ENCODE measurements at regions not wholly inside any gene's neighbourhood (a gene's known extent, or its start where the extent isn't known, plus 50 kb on each side); places are given as distances from the start of the nearest gene placed in this dataset.

DNA sequence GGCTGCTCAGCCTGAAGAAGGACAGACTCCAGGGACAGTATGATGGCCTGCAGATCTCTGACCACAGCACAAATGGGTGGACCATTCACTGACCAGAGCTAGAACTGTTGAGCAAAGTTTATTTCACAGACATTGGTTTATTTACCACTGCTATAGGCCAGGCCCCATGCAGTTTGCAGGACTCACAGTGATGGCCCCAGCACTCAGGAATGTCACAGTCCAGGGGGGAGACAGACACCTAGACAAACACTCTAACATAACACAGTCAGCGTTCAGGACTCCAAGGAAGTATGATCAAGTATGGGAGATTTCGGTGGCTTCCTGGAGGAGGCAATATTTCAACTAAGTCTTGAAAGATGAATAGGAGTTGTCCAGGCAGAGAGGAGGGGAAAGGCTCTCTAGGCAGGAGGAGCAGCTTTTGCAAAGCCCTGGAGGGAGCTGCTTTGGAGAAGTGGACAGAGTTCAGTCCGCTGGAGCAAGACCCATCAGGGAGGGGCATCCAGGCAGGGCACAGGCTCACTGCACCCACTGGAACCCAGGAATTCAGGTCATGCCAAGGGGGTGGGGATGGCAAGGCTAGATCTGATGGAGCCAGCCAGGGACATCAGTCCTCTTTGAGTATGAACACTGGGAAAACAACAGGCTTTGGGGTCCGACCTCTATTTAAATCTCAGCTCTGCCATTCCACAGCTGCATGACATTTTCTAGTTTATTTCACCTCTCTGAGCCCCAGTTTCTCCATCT lies 454.3 kb downstream of the MATN1 start:
- Histone ChIP-seq H3K27ac (no peak overlapping the region), H3K9me3 (ENCODE audit: low read depth) (no peaks in the 10 kb centered on the region), H3K79me2 (ENCODE audit: low read depth) (no peaks in the 10 kb centered on the region), H4K20me1 (ENCODE audit: low read depth) (no peaks in the 10 kb centered on the region), H3K27me3 (no peaks in the 10 kb centered on the region), H3K4me1 (no peaks in the 10 kb centered on the region), H3K36me3 (no peaks in the 10 kb centered on the region), H3K4me3 (no peak overlapping the region), H3F3A (ENCODE audit: low read depth) (no peaks in the 10 kb centered on the region), H3K9ac (no peak overlapping the region), H2AFZ (replicated peaks) (no peak overlapping the region), H3K4me2 (no peak overlapping the region)
- Mint-ChIP-seq H3K9me3 (no peaks in the 10 kb centered on the region), H3K27ac (no peak overlapping the region), H3K27me3 (ENCODE audit: insufficient read depth, low read depth) (peaks cover 15% of the 10 kb centered on the region), H3K4me1 (no peaks in the 10 kb centered on the region), H3K36me3 (no peaks in the 10 kb centered on the region), H3K4me3 (no peak overlapping the region)
- TF ChIP-seq, protein P1, sequence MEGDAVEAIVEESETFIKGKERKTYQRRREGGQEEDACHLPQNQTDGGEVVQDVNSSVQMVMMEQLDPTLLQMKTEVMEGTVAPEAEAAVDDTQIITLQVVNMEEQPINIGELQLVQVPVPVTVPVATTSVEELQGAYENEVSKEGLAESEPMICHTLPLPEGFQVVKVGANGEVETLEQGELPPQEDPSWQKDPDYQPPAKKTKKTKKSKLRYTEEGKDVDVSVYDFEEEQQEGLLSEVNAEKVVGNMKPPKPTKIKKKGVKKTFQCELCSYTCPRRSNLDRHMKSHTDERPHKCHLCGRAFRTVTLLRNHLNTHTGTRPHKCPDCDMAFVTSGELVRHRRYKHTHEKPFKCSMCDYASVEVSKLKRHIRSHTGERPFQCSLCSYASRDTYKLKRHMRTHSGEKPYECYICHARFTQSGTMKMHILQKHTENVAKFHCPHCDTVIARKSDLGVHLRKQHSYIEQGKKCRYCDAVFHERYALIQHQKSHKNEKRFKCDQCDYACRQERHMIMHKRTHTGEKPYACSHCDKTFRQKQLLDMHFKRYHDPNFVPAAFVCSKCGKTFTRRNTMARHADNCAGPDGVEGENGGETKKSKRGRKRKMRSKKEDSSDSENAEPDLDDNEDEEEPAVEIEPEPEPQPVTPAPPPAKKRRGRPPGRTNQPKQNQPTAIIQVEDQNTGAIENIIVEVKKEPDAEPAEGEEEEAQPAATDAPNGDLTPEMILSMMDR (IDR thresholded peaks at IDR 0.05) = no peak
- DNase-seq (ENCODE audit: low spot score) = no peak

DNA sequence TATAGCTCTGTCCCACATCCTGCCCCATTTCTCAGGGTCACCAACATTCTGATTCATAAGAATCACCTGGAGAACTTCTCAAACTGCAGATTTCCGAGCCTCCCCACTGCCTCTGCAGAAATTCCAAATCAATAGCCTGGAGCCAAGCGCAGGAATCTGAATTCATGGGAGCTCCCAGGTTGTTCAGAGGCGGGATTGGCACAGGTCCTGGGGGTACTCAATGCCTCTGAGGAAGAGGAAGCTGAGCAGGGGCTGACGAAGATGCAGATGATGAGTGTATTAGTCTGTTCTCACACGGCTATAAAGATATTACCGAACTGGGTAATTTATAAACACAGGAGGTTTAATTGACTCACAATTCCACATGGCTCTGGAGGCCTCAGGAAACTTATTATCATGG lies 455.5 kb downstream of the MATN1 start:
- peaks cover 15% of the 10 kb centered on the region for H3K27me3 Mint-ChIP-seq (ENCODE audit: insufficient read depth, low read depth)
- no peaks in the 10 kb centered on the region for H3K79me2 ChIP-seq (ENCODE audit: low read depth)

GRCh38 chr1:30267046-30267445 lies 456.3 kb downstream of the MATN1 start:
- Histone ChIP-seq H3F3A (ENCODE audit: low read depth) (no peaks in the 10 kb centered on the region), H3K79me2 (ENCODE audit: low read depth) (no peaks in the 10 kb centered on the region), H3K36me3 (no peaks in the 10 kb centered on the region), H3K4me3 (no peak overlapping the region), H2AFZ (replicated peaks) (no peak overlapping the region), H3K27me3 (no peaks in the 10 kb centered on the region), H3K27ac (no peak overlapping the region), H3K4me1 (no peaks in the 10 kb centered on the region), H4K20me1 (ENCODE audit: low read depth) (no peaks in the 10 kb centered on the region), H3K9me3 (ENCODE audit: low read depth) (no peaks in the 10 kb centered on the region), H3K9ac (no peak overlapping the region), H3K4me2 (no peak overlapping the region)
- TF ChIP-seq EZH2phosphoT487 (IDR thresholded peaks at IDR 0.05) = no peak
- no peak for TF ChIP-seq EZH2 (IDR thresholded peaks at IDR 0.05)
- Mint-ChIP-seq H3K4me3 (no peak overlapping the region), H3K27me3 (ENCODE audit: insufficient read depth, low read depth) (peaks cover 10% of the 10 kb centered on the region), H3K27ac (no peak overlapping the region), H3K36me3 (no peaks in the 10 kb centered on the region), H3K4me1 (no peaks in the 10 kb centered on the region), H3K9me3 (no peaks in the 10 kb centered on the region)
- DNase-seq (ENCODE audit: low spot score) = no peak

More for the DNA sequence above, 455.5 kb downstream of the MATN1 start:
- Histone ChIP-seq H3K27me3 (no peaks in the 10 kb centered on the region), H2AFZ (replicated peaks) (no peak overlapping the region), H3K36me3 (no peaks in the 10 kb centered on the region), H4K20me1 (ENCODE audit: low read depth) (no peaks in the 10 kb centered on the region), H3K4me3 (no peak overlapping the region), H3K9me3 (ENCODE audit: low read depth) (no peaks in the 10 kb centered on the region), H3K4me1 (no peaks in the 10 kb centered on the region), H3K4me2 (no peak overlapping the region), H3K27ac (no peak overlapping the region), H3K9ac (no peak overlapping the region), H3F3A (ENCODE audit: low read depth) (no peaks in the 10 kb centered on the region)
- TF ChIP-seq EZH2 (IDR thresholded peaks at IDR 0.05) = no peak
- TF ChIP-seq, protein P1 (IDR thresholded peaks at IDR 0.05) = no peak
- no peak for TF ChIP-seq EZH2phosphoT487 (IDR thresholded peaks at IDR 0.05)
- Mint-ChIP-seq H3K4me3 (no peak overlapping the region), H3K36me3 (no peaks in the 10 kb centered on the region), H3K4me1 (no peaks in the 10 kb centered on the region), H3K27ac (no peak overlapping the region), H3K9me3 (no peaks in the 10 kb centered on the region)
- DNase-seq (ENCODE audit: low spot score) = no peak

Data from neural progenitor cell (in vitro differentiated cells).